ENCODE measurements at regions not wholly inside any gene's neighbourhood (a gene's known extent, or its start where the extent isn't known, plus 50 kb on each side); places are given as distances from the start of the nearest gene placed in this dataset.

- TF ChIP-seq EZH2 (IDR thresholded peaks at IDR 0.05) = no peak
- TF ChIP-seq POLR2AphosphoS5 (IDR thresholded peaks at IDR 0.05; ENCODE audit: borderline replicate concordance, low read depth, low read length) = no peak
Observed at GRCh38 chr15:70242951-70243685, 145.4 kb upstream of the TLE3 start.

Data from SK-N-MC (cell line).